ENCODE measurements at regions not wholly inside any gene's neighbourhood (a gene's known extent, or its start where the extent isn't known, plus 50 kb on each side); places are given as distances from the start of the nearest gene placed in this dataset.
"Not testable (repeated sequence)": the region's sequence is repeated elsewhere in the genome, so short reads cannot be mapped to it uniquely, and the experiment has no call there.

- no peak for DNase-seq (ENCODE audit: missing footprints)
- ATAC-seq = no peak
- intact Hi-C loops (cut with DNase I) = no loop called here
Measured at GRCh38 chr6:43935921-43936439, 166.0 kb downstream of the VEGFA start.

GRCh38 chr6:43934803-43935602 lies 165.0 kb downstream of the VEGFA start:
- no peak for ATAC-seq
- intact Hi-C loops (cut with DNase I) = no loop called here
- no peak for DNase-seq (ENCODE audit: missing footprints)

- no peak for DNase-seq (ENCODE audit: missing footprints)
Measured at GRCh38 chr6:43934183-43934802, 164.3 kb downstream of the VEGFA start.

GRCh38 chr6:43933148-43933885 lies 163.3 kb downstream of the VEGFA start:
- intact Hi-C loops (cut with DNase I) = no loop called here
- no peak for DNase-seq (ENCODE audit: missing footprints)
- no peak for ATAC-seq

More at GRCh38 chr6:43934183-43934802, 164.3 kb downstream of the VEGFA start:
- ATAC-seq = no peak
- intact Hi-C loops (cut with DNase I) = no loop called here

GRCh38 chr6:43932259-43933147 lies 162.5 kb downstream of the VEGFA start:
- DNase-seq (ENCODE audit: missing footprints) = no peak
- ATAC-seq = no peak
- intact Hi-C loops (cut with DNase I) = no loop called here

GRCh38 chr6:43931201-43931600 lies 161.2 kb downstream of the VEGFA start:
- no peak for DNase-seq (ENCODE audit: missing footprints)

GRCh38 chr6:43930440-43931154 lies 160.6 kb downstream of the VEGFA start:
- DNase-seq (ENCODE audit: missing footprints) = no peak
- intact Hi-C loops (cut with DNase I) = no loop called here
- no peak for ATAC-seq

More at GRCh38 chr6:43931201-43931600, 161.2 kb downstream of the VEGFA start:
- ATAC-seq = no peak
- intact Hi-C loops (cut with DNase I) = no loop called here

- intact Hi-C loops (cut with DNase I) = no loop called here
- no peak for DNase-seq (ENCODE audit: missing footprints)
- no peak for ATAC-seq
Measured at GRCh38 chr6:43929511-43929910, 159.5 kb downstream of the VEGFA start.

- no peak for ATAC-seq
- DNase-seq (ENCODE audit: missing footprints) = no peak
- intact Hi-C loops (cut with DNase I) = no loop called here
Measured at GRCh38 chr6:43927532-43928210, 157.7 kb downstream of the VEGFA start.

- ATAC-seq (no peak), DNase-seq (ENCODE audit: missing footprints) (no peak)
Measured at GRCh38 chr6:43926634-43927531, 156.9 kb downstream of the VEGFA start.

GRCh38 chr6:43925636-43926139 lies 155.7 kb downstream of the VEGFA start:
- intact Hi-C loops (cut with DNase I); ATAC-seq; DNase-seq (ENCODE audit: missing footprints): not testable (repeated sequence)

More at GRCh38 chr6:43926634-43927531, 156.9 kb downstream of the VEGFA start:
- intact Hi-C loops (cut with DNase I) = no loop called here

- DNase-seq (ENCODE audit: missing footprints) = no peak
- ATAC-seq = no peak
- intact Hi-C loops (cut with DNase I) = no loop called here
Measured at GRCh38 chr6:43924222-43924702, 154.3 kb downstream of the VEGFA start.

- intact Hi-C loops (cut with DNase I) = no loop called here
- DNase-seq (ENCODE audit: missing footprints) (no peak), ATAC-seq (no peak)
Measured at GRCh38 chr6:43923376-43924221, 153.6 kb downstream of the VEGFA start.

GRCh38 chr6:43922426-43923375 lies 152.7 kb downstream of the VEGFA start:
- DNase-seq (ENCODE audit: missing footprints) (no peak), ATAC-seq (no peak)
- intact Hi-C loops (cut with DNase I) = no loop called here

All from Right ventricle myocardium inferior (tissue), 1 donor.